ENCODE measurements at regions not wholly inside any gene's neighbourhood (a gene's known extent, or its start where the extent isn't known, plus 50 kb on each side); places are given as distances from the start of the nearest gene placed in this dataset.
A peak's percentile ranks its signal among the peaks of the same experiment; 100 is the strongest.

GRCh38 chr2:40513201-40513600, 61.3 kb upstream of the SLC8A1 start:
- H4K20me1 ChIP-seq (ENCODE audit: insufficient read depth, low read length): no peaks in the 10 kb centered on the region
- H3K79me2 ChIP-seq (ENCODE audit: insufficient read depth, low read length): no peaks in the 10 kb centered on the region
- peak in 1 of 3 donors; percentile 45 for DNase-seq
- no peaks in the 10 kb centered on the region for H3K36me3 ChIP-seq (replicated peaks in 1 of 2; ENCODE audit: control insufficient read depth in 1 of 2, insufficient read depth in 2 of 2, low read length in 2 of 2)
- peak overlapping the region; percentile 82 to 91 (median 87) for H3K27ac Mint-ChIP-seq
- peak overlapping the region in 1 of 2 donors; percentile 79 for H3K27ac ChIP-seq (ENCODE audit: low read depth in 1 of 2, low read length in 2 of 2)
- no peak overlapping the region for H2AFZ ChIP-seq (ENCODE audit: insufficient read depth, low read depth, low read length, poor library complexity, severe bottlenecking)
- TF ChIP-seq CTCF (IDR thresholded peaks at IDR 0.05): no peak
- no peak overlapping the region for H3K9ac ChIP-seq (ENCODE audit: insufficient read depth, low read length, poor library complexity, severe bottlenecking)
- H3K27me3 ChIP-seq (ENCODE audit: control insufficient read depth in 2 of 2, insufficient read depth in 2 of 2, low read length in 2 of 2): no peaks in the 10 kb centered on the region
- H3K4me3 ChIP-seq (replicated peaks in 1 of 3; ENCODE audit: low read depth in 2 of 3, low read length in 3 of 3): peak overlapping the region in 1 of 3 experiments; percentile 65
- WGBS (ENCODE audit: insufficient coverage): no CpG with 5 or more reads among the region's 2 CpGs
- H3K36me3 Mint-ChIP-seq: peaks cover 2 to 4% of the 10 kb centered on the region in 2 donors
- intact Hi-C loops (cut with micrococcal nuclease): loop anchor here in 1 of 2 donors (5.0 kb wide), 1 partner anchor 61 kb away; the partner anchor contains the start of gene SLC8A1
- peak overlapping the region; percentile 45 to 80 for H3K4me3 Mint-ChIP-seq
- peak overlapping the region; percentile 70 for H3K4me2 ChIP-seq (replicated peaks; ENCODE audit: extremely low read depth, low read length, poor library complexity, severe bottlenecking)
- H3K9me3 Mint-ChIP-seq: no peaks in the 10 kb centered on the region
- H3K4me1 Mint-ChIP-seq: peaks cover 53% of the 10 kb centered on the region
- no peaks in the 10 kb centered on the region for H3K9me3 ChIP-seq (replicated peaks in 1 of 2; ENCODE audit: control insufficient read depth in 1 of 2, insufficient read depth in 1 of 2, low read length in 2 of 2)
- H3K27me3 Mint-ChIP-seq (ENCODE audit: low read depth in 3 of 3): peaks cover 0 to 2% (median 0%) of the 10 kb centered on the region in 3 donors
- H3K4me1 ChIP-seq (ENCODE audit: control insufficient read depth in 1 of 2, insufficient read depth in 2 of 2, low read length in 2 of 2): peaks cover 39 to 48% of the 10 kb centered on the region in 2 donors

DNA sequence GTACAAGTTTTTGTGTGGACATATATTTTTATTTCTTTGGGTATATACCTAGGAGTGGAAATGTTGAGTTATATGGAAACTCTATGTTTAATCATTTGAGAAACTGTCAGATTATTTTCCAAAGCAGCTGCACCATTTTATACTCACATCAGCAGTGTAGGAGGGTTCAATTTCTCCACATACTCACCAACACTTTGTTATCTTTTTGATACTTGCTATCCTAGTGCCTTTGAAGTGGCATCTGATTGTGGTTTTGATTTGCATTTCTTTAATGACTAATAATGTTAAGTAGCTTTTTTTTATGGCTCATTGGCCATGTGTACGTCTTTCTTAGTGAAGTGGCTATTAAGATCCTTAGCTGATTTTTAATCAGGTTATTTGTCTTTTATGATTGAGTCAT, 64.7 kb upstream of the SLC8A1 start:
- H3K27me3 ChIP-seq (ENCODE audit: control insufficient read depth in 2 of 2, insufficient read depth in 2 of 2, low read length in 2 of 2): no peaks in the 10 kb centered on the region
- no peak overlapping the region for H3K4me2 ChIP-seq (replicated peaks; ENCODE audit: extremely low read depth, low read length, poor library complexity, severe bottlenecking)
- H4K20me1 ChIP-seq (ENCODE audit: insufficient read depth, low read length): no peaks in the 10 kb centered on the region
- no peak for TF ChIP-seq CTCF (IDR thresholded peaks at IDR 0.05)
- no peaks in the 10 kb centered on the region for H3K9me3 ChIP-seq (replicated peaks in 1 of 2; ENCODE audit: control insufficient read depth in 1 of 2, insufficient read depth in 1 of 2, low read length in 2 of 2)
- no peak overlapping the region for H3K4me3 ChIP-seq (replicated peaks in 1 of 3; ENCODE audit: low read depth in 2 of 3, low read length in 3 of 3)
- no CpG with 5 or more reads among the region's 1 CpG for WGBS (ENCODE audit: insufficient coverage)
- Mint-ChIP-seq H3K4me1 (peaks cover 44% of the 10 kb centered on the region), H3K9me3 (no peaks in the 10 kb centered on the region), H3K4me3 (no peak overlapping the region), H3K36me3 (peaks cover 11 to 12% of the 10 kb centered on the region in 2 donors), H3K27ac (no peak overlapping the region), H3K27me3 (ENCODE audit: low read depth in 3 of 3) (no peaks in the 10 kb centered on the region)
- H2AFZ ChIP-seq (ENCODE audit: insufficient read depth, low read depth, low read length, poor library complexity, severe bottlenecking): no peak overlapping the region
- intact Hi-C loops (cut with micrococcal nuclease): no loop called here
- H3K36me3 ChIP-seq (replicated peaks in 1 of 2; ENCODE audit: control insufficient read depth in 1 of 2, insufficient read depth in 2 of 2, low read length in 2 of 2): no peaks in the 10 kb centered on the region
- no peaks in the 10 kb centered on the region for H3K79me2 ChIP-seq (ENCODE audit: insufficient read depth, low read length)
- H3K27ac ChIP-seq (ENCODE audit: low read depth in 1 of 2, low read length in 2 of 2): no peak overlapping the region
- H3K4me1 ChIP-seq (ENCODE audit: control insufficient read depth in 1 of 2, insufficient read depth in 2 of 2, low read length in 2 of 2): peaks cover 35 to 39% of the 10 kb centered on the region in 2 donors
- no peak for DNase-seq
- H3K9ac ChIP-seq (ENCODE audit: insufficient read depth, low read length, poor library complexity, severe bottlenecking): no peak overlapping the region
